Kidney glomerular epithelial cell (primary cell): ENCODE measurements at regions not wholly inside any gene's neighbourhood (a gene's known extent, or its start where the extent isn't known, plus 50 kb on each side); places are given as distances from the start of the nearest gene placed in this dataset.
"Not testable (repeated sequence)": the region's sequence is repeated elsewhere in the genome, so short reads cannot be mapped to it uniquely, and the experiment has no call there.

Experiments used
- DNase-seq: peaks from one replicate; lab custom pipeline; 2025; lab: John Stamatoyannopoulos, UW

GRCh38 chr1:108314815-108315214 is 70.9 kb upstream of the NBPF4 start:
- no peak for DNase-seq

DNA sequence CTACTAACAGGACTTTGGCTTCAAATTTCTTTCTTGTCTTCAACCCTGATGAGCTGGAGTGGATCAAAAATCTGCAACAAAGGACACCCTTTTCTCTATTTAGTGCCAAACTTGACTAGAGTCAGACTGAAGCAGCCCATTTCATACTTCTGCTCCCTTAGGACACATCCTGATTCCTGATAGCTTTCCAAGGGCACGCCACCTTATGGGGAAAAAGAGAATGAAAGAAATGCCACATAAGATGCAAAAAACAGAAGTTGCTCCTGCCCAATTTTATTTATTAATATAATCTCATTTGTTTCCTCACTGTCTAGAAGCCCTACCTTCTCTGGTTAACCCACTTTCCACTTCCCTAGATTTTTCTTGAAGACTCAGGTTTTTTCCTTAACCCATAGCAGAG is 72.7 kb upstream of the NBPF4 start:
- DNase-seq = peak; percentile 5

GRCh38 chr1:108320849-108321248 is 77.0 kb upstream of the NBPF4 start:
- no peak for DNase-seq

DNA sequence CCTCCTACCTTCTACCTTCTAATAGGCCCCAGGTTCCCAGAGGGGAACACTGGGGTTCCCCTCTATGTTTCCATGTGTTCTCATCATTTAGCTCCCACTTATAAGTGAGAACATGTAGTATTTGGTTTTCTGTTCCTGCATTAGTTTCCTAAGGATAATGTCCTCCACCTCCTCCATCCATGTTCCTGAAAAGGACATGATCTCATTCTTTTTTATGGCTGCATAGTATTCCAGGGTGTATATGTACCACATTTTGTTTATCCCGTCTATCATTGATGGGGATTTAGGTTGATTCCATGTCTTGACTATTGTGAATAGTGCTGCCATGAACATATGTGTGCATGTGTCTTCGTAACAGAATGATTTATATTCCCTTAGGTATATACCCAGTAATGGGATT is 81.5 kb upstream of the NBPF4 start:
- not testable (repeated sequence) for DNase-seq

- DNase-seq = no peak
Observed at GRCh38 chr1:108327534-108328466, 83.9 kb upstream of the NBPF4 start.

GRCh38 chr1:108345776-108346531 is 102.1 kb upstream of the NBPF4 start:
- DNase-seq = no peak

- no peak for DNase-seq
Observed at GRCh38 chr1:108357802-108358201, 92.3 kb upstream of the NBPF6 start.

- DNase-seq = not testable (repeated sequence)
Observed at GRCh38 chr1:108380059-108380832, 69.9 kb upstream of the NBPF6 start.
